ENCODE measurements at regions not wholly inside any gene's neighbourhood (a gene's known extent, or its start where the extent isn't known, plus 50 kb on each side); places are given as distances from the start of the nearest gene placed in this dataset.

GRCh38 chr16:65289022-65289421, 167.2 kb upstream of the CDH11 start:
- ATAC-seq (ENCODE audit: low read depth): no peak
- BruUV-seq (replicated peaks): no TSS peak
- WGBS, 2 experiments (ENCODE audit: extremely low coverage in 2 of 2, insufficient read length in 1 of 2): no CpG with 5 or more reads among the region's 4 CpGs
- H3K9me3 ChIP-seq (ENCODE audit: control insufficient read depth, insufficient read depth, low read length): no peaks in the 10 kb centered on the region
- TF ChIP-seq RAD21 (IDR thresholded peaks at IDR 0.05; ENCODE audit: low read length): no peak
- TF ChIP-seq ELK1 (IDR thresholded peaks at IDR 0.05; ENCODE audit: borderline replicate concordance, low read depth, low read length): no peak
- TF ChIP-seq NFE2L2 (IDR thresholded peaks at IDR 0.05; ENCODE audit: low read depth, low read length): no peak
- TF ChIP-seq MAFK (IDR thresholded peaks at IDR 0.05; ENCODE audit: low read depth, low read length): no peak
- no peak for TF ChIP-seq RFX5 (IDR thresholded peaks at IDR 0.05; ENCODE audit: low read depth, low read length)
- no peak for TF ChIP-seq SMC3 (IDR thresholded peaks at IDR 0.05; ENCODE audit: low read depth, low read length)
- TF ChIP-seq MAZ (IDR thresholded peaks at IDR 0.05; ENCODE audit: borderline replicate concordance, low read depth, low read length): no peak
- no peak for TF ChIP-seq CEBPB (IDR thresholded peaks at IDR 0.05; ENCODE audit: low read depth, low read length)
- dilution Hi-C loops (cut with HindIII; ENCODE audit: low sequenced_read_pairs, unreplicated experiment) (no loop called here), intact Hi-C loops (cut with micrococcal nuclease) (no loop called here), in situ Hi-C loops (cut with MboI; ENCODE audit: low sequenced_read_pairs) (no loop called here)
- H2BK15ac ChIP-seq (ENCODE audit: low read depth, low read length): no peak overlapping the region
- H4K91ac ChIP-seq (ENCODE audit: insufficient read depth, low read depth, low read length): no peak overlapping the region
- H3K36me3 ChIP-seq (ENCODE audit: control insufficient read depth, insufficient read depth, low read length): no peaks in the 10 kb centered on the region
- POLR2A ChIA-PET (ENCODE audit: unreplicated experiment): no interaction called here
- no peak overlapping the region for H2AK9ac ChIP-seq (replicated peaks; ENCODE audit: low read depth, low read length, poor library complexity)
- no peaks in the 10 kb centered on the region for H3K9me1 ChIP-seq (ENCODE audit: insufficient read depth, low read length)
- H3K4me2 ChIP-seq (ENCODE audit: low read depth, low read length): no peak overlapping the region
- no peak overlapping the region for H4K8ac ChIP-seq (ENCODE audit: low read depth in 2 of 2, low read length in 2 of 2)
- H3K18ac ChIP-seq (ENCODE audit: low read depth, low read length): no peak overlapping the region
- no peaks in the 10 kb centered on the region for H3K79me1 ChIP-seq (ENCODE audit: low read depth in 1 of 2, low read length in 2 of 2)
- H2BK5ac ChIP-seq (ENCODE audit: low read depth, low read length, poor library complexity, severe bottlenecking): no peak overlapping the region
- no peak overlapping the region for H4K5ac ChIP-seq (ENCODE audit: low read depth, low read length)
- no peak overlapping the region for H2BK20ac ChIP-seq (ENCODE audit: low read depth, low read length)
- no peak overlapping the region for H3K23ac ChIP-seq (ENCODE audit: low read depth, low read length)
- no peak overlapping the region for H3K4ac ChIP-seq (ENCODE audit: low read depth, low read length)
- no peak overlapping the region for H3K27ac ChIP-seq (ENCODE audit: insufficient read depth, low read length)
- no peak overlapping the region for H3K4me3 ChIP-seq (ENCODE audit: insufficient read depth, low read depth, low read length)
- peaks cover 2% of the 10 kb centered on the region; the same call in 1 of the 2 replicates for H3K27me3 ChIP-seq (ENCODE audit: control insufficient read depth, insufficient read depth, low read length)
- CTCF ChIA-PET: no interaction called here
- no peak overlapping the region for H2BK120ac ChIP-seq (ENCODE audit: low read depth, low read length)
- H2AK5ac ChIP-seq (ENCODE audit: low read depth, low read length): no peak overlapping the region
- no peak overlapping the region for H3K56ac ChIP-seq (ENCODE audit: extremely low read depth, insufficient read depth, low read length)
- H3K14ac ChIP-seq (replicated peaks; ENCODE audit: low read depth, low read length): no peak overlapping the region
- H4K20me1 ChIP-seq (ENCODE audit: insufficient read depth, low read length): no peaks in the 10 kb centered on the region
- no peak for DNase-seq
- no peak overlapping the region for H3K9ac ChIP-seq (ENCODE audit: low read depth, low read length)
- H3K4me1 ChIP-seq (ENCODE audit: control insufficient read depth, insufficient read depth, low read length): peaks cover 2% of the 10 kb centered on the region; the same call in 1 of the 2 replicates
- no peak overlapping the region for H2AFZ ChIP-seq (replicated peaks; ENCODE audit: low read length, poor library complexity)
